Karpas-422 (cell line): ENCODE measurements at regions not wholly inside any gene's neighbourhood (a gene's known extent, or its start where the extent isn't known, plus 50 kb on each side); places are given as distances from the start of the nearest gene placed in this dataset.

ENCODE experiments used
- DNase-seq: peaks from one replicate; pipeline ENCODE4 v3.0.0-alpha.2; 2015
- H2AFZ ChIP-seq: fragments of 200-600 bp; sonication (generic); 2 replicates; pipeline ENCODE4 v1.6.1; 2014; ENCODE audit warnings: antibody characterized with exemption, low read length, mixed read lengths
- H3K27ac ChIP-seq: fragments of 200-600 bp; sonication (generic); 2 replicates; pipeline ENCODE4 v1.5.1; 2014; ENCODE audit warnings: mild to moderate bottlenecking, low read length, moderate library complexity
- H3K27me3 ChIP-seq: fragments of 200-600 bp; sonication (generic); 2 replicates; pipeline ENCODE4 v1.6.1; 2014; ENCODE audit warnings: low read length, mixed read lengths
- H3K36me3 ChIP-seq: fragments of 200-600 bp; sonication (generic); 2 replicates; pipeline ENCODE4 v1.6.1; 2014; ENCODE audit warnings: low read length, mixed read lengths; ENCODE audit not compliant: insufficient read depth
- H3K4me1 ChIP-seq: fragments of 200-600 bp; sonication (generic); 2 replicates; pipeline ENCODE4 v1.6.1; 2014; ENCODE audit warnings: mild to moderate bottlenecking, low read length, mixed read lengths
- H3K4me2 ChIP-seq: fragments of 200-600 bp; sonication (generic); 2 replicates; pipeline ENCODE4 v1.6.1; 2014; ENCODE audit warnings: low read length, low read depth, mild to moderate bottlenecking; ENCODE audit not compliant: poor library complexity, severe bottlenecking
- H3K4me3 ChIP-seq: fragments of 200-600 bp; sonication (generic); 2 replicates; pipeline ENCODE4 v1.5.1; 2014; ENCODE audit warnings: mild to moderate bottlenecking, antibody characterized with exemption, low read length, mixed read lengths
- H3K79me2 ChIP-seq: fragments of 200-600 bp; sonication (generic); 2 replicates; pipeline ENCODE4 v1.6.1; 2014; ENCODE audit warnings: mild to moderate bottlenecking, low read length, mixed read lengths
- H3K9ac ChIP-seq: fragments of 200-600 bp; sonication (generic); 2 replicates; pipeline ENCODE4 v1.6.0; 2014; ENCODE audit warnings: low read length
- H3K9me2 ChIP-seq: fragments of 200-600 bp; sonication (generic), shearing (Covaris generic); replicated peaks from 2 replicates; pipeline ENCODE4 v1.6.0; 2014; ENCODE audit warnings: mild to moderate bottlenecking, low read length, moderate library complexity; ENCODE audit not compliant: insufficient read depth
- H3K9me3 ChIP-seq: fragments of 300-700, 200-600 bp; sonication (generic); 2 replicates; pipeline ENCODE4 v1.6.1; 2014; ENCODE audit warnings: low read length, mixed read lengths
- H4K20me1 ChIP-seq: fragments of 200-600 bp; sonication (generic); 2 replicates; pipeline ENCODE4 v1.6.1; 2014; ENCODE audit warnings: mild to moderate bottlenecking, antibody characterized with exemption, low read length, low read depth; ENCODE audit not compliant: insufficient read depth

DNA sequence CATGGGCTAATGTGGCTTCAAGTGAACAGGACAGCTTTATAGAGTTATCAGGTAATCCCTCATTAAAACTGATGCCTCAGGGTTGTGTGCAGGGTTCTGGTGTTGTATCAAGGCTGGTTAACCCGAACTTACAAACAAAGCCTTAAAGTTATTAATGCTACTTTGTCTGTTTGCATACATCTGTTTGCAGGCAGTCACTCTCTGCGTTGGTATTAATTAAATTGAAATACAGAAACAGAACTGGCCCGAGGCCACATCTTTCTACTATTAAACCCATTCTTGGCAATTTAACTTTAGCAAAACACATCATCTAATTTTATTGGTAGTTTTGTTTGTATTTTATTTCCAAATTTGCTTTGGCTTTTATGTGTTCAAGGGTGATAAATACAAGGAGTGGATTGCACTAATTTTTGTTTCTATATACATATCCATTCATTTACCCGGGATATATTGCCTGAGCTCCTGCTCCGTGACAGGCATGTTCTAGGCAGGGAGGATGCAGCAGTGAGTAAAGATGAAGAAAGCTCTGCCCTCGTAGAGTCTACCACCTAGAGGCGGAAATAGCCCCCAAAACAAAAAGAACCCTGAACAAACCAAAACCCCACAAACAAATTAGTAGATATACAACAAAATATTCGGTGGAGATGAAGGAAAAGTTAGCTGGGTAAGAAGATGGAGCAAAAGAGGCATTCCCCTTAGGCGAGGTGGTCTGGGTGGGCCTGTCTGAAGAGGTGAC lies 164.2 kb downstream of the MACROH2A1 start:
- DNase-seq = no peak
- H3K9me2 ChIP-seq = no peaks in the 10 kb centered on the region
- no peaks in the 10 kb centered on the region for H3K36me3 ChIP-seq
- no peak overlapping the region for H2AFZ ChIP-seq
- no peak overlapping the region for H3K27ac ChIP-seq
- peaks cover 13% of the 10 kb centered on the region for H3K4me1 ChIP-seq
- H3K79me2 ChIP-seq = no peaks in the 10 kb centered on the region
- H3K27me3 ChIP-seq = no peaks in the 10 kb centered on the region
- H3K9ac ChIP-seq = no peak overlapping the region
- H3K4me3 ChIP-seq = no peak overlapping the region
- H3K9me3 ChIP-seq = no peaks in the 10 kb centered on the region
- H3K4me2 ChIP-seq = no peak overlapping the region
- peaks cover 16% of the 10 kb centered on the region; the same call in 1 of the 2 replicates for H4K20me1 ChIP-seq

DNA sequence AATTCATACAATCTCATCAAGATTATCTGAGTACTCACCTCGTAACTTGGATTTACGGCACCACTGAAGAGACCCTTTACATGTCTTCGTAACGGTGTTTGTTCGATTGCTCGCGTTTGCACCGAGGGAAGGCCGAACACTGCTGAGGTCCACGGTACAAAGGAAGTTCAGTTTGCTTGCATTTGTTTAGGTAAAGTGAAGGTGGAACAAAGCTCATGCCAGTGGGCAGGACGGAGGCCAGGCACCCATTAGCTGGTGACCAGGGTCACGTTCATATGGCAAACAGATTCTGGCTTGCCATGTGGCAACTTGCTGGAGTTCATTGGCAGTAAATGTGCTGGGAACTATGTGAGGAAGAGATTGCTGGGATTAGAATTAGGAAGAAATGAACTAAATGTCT lies 164.8 kb downstream of the MACROH2A1 start:
- Histone ChIP-seq H3K9me3 (no peaks in the 10 kb centered on the region), H3K9me2 (no peaks in the 10 kb centered on the region), H3K4me3 (no peak overlapping the region), H4K20me1 (peaks cover 16% of the 10 kb centered on the region; the same call in 1 of the 2 replicates), H3K4me1 (peaks cover 12% of the 10 kb centered on the region), H3K4me2 (no peak overlapping the region), H3K27ac (no peak overlapping the region), H3K79me2 (no peaks in the 10 kb centered on the region), H2AFZ (no peak overlapping the region), H3K36me3 (no peaks in the 10 kb centered on the region), H3K27me3 (no peaks in the 10 kb centered on the region), H3K9ac (no peak overlapping the region)
- no peak for DNase-seq

DNA sequence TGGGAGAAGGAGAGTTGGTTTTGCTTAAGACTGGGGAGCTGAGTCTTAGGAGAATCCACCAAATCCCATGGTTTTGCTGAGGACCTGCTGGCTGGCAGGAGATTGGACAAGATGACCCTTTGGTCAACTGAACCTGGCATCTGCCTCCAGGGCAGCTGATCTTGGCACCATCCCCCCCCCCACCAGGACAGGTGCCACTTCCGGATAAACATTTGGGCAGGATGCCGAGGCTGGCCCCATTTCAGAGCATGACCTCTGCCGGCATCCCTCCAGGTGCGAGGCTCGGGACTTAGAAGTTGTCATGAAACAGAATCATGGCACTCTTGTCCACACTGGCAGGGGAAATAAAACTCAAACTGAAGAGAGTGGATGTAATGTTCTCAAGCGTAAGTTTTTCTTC lies 165.6 kb downstream of the MACROH2A1 start:
- H3K36me3 ChIP-seq = no peaks in the 10 kb centered on the region
- no peaks in the 10 kb centered on the region for H3K9me2 ChIP-seq
- no peak overlapping the region for H3K27ac ChIP-seq
- H4K20me1 ChIP-seq = peaks cover 14% of the 10 kb centered on the region; the same call in 1 of the 2 replicates
- DNase-seq = no peak
- no peak overlapping the region for H3K4me2 ChIP-seq
- no peaks in the 10 kb centered on the region for H3K27me3 ChIP-seq
- no peak overlapping the region for H3K9ac ChIP-seq
- no peak overlapping the region for H3K4me3 ChIP-seq
- H3K79me2 ChIP-seq = no peaks in the 10 kb centered on the region
- no peak overlapping the region for H2AFZ ChIP-seq
- H3K4me1 ChIP-seq = peaks cover 12% of the 10 kb centered on the region
- H3K9me3 ChIP-seq = no peaks in the 10 kb centered on the region

DNA sequence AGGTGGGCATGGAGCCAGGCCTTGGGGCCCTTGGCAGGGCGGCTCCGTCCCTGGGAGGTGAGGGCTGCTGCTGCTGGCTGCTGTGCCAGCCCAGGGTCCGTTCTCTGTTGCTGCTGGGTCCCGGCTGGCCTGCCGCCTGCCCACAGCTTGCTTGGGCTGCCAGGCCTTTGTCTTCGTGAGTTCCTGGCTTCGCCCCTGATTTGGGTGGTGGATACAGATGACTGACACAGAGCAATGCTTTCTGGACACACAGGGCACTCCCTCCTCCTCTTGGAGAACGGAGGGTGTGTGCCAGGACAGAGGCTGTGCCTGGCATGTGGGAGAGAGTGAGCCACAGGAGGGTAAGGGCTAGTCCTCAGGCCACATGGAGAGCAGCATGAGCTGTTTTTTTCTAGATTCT lies 166.1 kb downstream of the MACROH2A1 start:
- no peaks in the 10 kb centered on the region for H3K9me3 ChIP-seq
- no peak overlapping the region for H3K9ac ChIP-seq
- no peaks in the 10 kb centered on the region for H3K79me2 ChIP-seq
- no peaks in the 10 kb centered on the region for H3K36me3 ChIP-seq
- H3K27me3 ChIP-seq = no peaks in the 10 kb centered on the region
- no peak overlapping the region for H2AFZ ChIP-seq
- DNase-seq = no peak
- H3K9me2 ChIP-seq = no peaks in the 10 kb centered on the region
- no peak overlapping the region for H3K4me2 ChIP-seq
- no peak overlapping the region for H3K27ac ChIP-seq
- peaks cover 12% of the 10 kb centered on the region for H3K4me1 ChIP-seq
- peaks cover 15% of the 10 kb centered on the region; the same call in 1 of the 2 replicates for H4K20me1 ChIP-seq
- no peak overlapping the region for H3K4me3 ChIP-seq

DNA sequence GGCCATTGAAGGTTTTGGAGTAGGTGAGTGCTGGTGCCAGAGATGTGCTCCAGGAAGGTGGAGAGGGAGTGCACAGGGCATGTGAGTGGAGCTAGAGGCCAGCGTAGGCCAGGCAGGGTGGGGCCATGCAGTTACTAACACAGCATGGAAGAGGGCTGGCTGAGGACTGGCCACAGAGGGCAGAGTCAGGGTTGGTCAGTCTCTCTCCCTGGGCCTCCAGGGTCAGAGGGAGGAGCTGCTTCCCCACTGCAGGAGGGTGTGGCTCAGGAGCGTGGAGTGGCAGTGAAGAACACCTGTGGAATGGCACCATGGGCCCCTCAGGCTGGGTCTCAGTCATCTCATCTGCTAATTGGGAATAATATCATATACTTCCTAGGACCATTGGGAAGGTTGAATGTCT lies 167.7 kb downstream of the MACROH2A1 start:
- Histone ChIP-seq H3K36me3 (no peaks in the 10 kb centered on the region), H2AFZ (no peak overlapping the region), H4K20me1 (peaks cover 26% of the 10 kb centered on the region; the same call in 1 of the 2 replicates), H3K9ac (no peak overlapping the region), H3K4me2 (no peak overlapping the region), H3K4me1 (peaks cover 15% of the 10 kb centered on the region), H3K9me3 (no peaks in the 10 kb centered on the region), H3K27ac (no peak overlapping the region), H3K9me2 (no peaks in the 10 kb centered on the region), H3K79me2 (no peaks in the 10 kb centered on the region), H3K4me3 (no peak overlapping the region), H3K27me3 (no peaks in the 10 kb centered on the region)
- no peak for DNase-seq

DNA sequence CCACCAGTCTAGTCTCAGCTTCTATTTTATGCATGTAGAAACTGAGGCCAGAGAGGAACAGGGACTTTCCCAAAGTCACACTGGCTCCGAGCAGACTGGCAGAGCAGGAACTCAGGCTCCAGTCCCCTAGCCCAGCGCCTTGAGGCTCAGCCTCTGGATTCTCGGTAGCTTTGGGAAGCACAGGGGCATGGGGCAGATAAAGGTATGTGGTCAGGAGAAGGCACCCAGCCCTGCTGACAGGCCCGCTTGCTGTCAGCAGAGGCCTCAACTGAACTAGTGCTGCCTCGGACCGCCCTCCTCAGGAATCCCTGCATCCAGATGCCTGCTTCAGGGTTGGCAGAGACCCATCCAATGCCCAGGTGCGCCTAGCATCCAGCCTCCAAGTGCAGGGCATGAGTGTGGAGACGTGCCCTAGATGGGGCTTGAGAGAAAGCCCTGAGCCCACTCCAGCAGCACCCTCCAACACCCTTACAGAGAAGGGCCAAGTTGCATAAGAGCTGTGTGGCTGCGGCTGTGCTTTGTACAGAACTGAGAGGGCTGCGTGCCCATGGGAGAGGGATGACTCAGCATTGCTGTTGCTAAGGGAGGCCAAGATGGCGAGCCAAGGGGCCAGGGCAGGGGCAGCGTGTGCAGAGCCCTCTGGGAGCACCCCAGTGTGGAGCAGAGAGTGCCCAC lies 168.6 kb downstream of the MACROH2A1 start:
- Histone ChIP-seq H3K4me3 (no peak overlapping the region), H3K9me3 (no peaks in the 10 kb centered on the region), H3K27ac (no peak overlapping the region), H3K27me3 (no peaks in the 10 kb centered on the region), H3K9ac (no peak overlapping the region), H3K4me1 (peaks cover 15% of the 10 kb centered on the region), H3K4me2 (no peak overlapping the region), H3K36me3 (no peaks in the 10 kb centered on the region), H3K9me2 (no peaks in the 10 kb centered on the region), H2AFZ (no peak overlapping the region), H4K20me1 (peaks cover 20% of the 10 kb centered on the region; the same call in 1 of the 2 replicates), H3K79me2 (no peaks in the 10 kb centered on the region)
- DNase-seq = peak; percentile 61

DNA sequence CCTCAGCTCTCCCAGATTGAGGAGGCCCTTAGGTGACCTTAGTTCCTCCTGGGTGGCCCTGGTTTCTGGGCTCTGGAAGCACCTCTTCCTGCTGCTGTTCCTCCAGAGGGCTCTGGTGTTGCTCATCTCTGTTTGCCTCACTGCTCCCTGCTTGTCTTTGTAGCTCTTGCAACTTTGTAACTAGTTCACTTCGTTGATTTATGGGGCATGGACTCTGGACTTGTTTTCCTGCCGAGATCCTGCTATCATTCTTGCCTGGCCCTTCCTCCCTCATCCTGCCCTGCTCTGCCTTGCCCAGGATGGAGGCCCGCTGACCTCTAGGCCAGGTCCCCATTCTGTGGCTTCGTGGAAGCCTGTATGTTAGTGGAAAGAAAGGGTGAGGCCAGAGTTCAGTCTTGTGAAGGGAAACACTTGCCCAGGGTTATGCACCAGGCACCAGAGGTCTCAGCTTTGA lies 169.3 kb downstream of the MACROH2A1 start:
- Histone ChIP-seq H3K27ac (no peak overlapping the region), H3K9ac (no peak overlapping the region), H3K9me3 (no peaks in the 10 kb centered on the region), H3K9me2 (no peaks in the 10 kb centered on the region), H2AFZ (no peak overlapping the region), H3K27me3 (no peaks in the 10 kb centered on the region), H3K4me2 (no peak overlapping the region), H3K4me1 (peaks cover 18% of the 10 kb centered on the region), H4K20me1 (peaks cover 17% of the 10 kb centered on the region; the same call in 1 of the 2 replicates), H3K36me3 (no peaks in the 10 kb centered on the region), H3K79me2 (no peaks in the 10 kb centered on the region), H3K4me3 (no peak overlapping the region)
- no peak for DNase-seq

DNA sequence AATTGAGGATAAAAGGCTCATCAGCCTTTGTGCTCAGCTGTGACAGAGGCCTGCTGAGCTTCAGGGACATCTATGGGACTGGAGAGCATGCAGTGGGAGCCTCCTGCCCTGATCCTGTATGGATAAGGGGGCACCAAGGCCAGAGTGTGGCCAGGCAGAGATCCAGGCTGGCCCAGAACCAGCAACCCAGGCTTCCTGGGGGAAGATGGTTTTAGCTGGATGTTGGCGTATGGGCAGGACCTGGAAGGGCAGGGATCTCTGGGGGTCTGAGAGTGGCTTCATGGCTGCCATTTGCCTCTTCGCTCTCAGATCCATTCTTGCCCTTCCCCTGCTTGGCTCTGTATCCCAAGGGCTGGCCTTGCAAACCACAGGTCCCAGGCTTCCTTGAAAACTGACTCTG lies 169.9 kb downstream of the MACROH2A1 start:
- peaks cover 24% of the 10 kb centered on the region for H3K4me1 ChIP-seq
- no peaks in the 10 kb centered on the region for H3K27me3 ChIP-seq
- no peak for DNase-seq
- H4K20me1 ChIP-seq = peaks cover 23% of the 10 kb centered on the region; the same call in 1 of the 2 replicates
- no peaks in the 10 kb centered on the region for H3K36me3 ChIP-seq
- no peak overlapping the region for H3K4me2 ChIP-seq
- H3K27ac ChIP-seq = no peak overlapping the region
- no peaks in the 10 kb centered on the region for H3K79me2 ChIP-seq
- H3K9me3 ChIP-seq = no peaks in the 10 kb centered on the region
- H3K9ac ChIP-seq = no peak overlapping the region
- H3K4me3 ChIP-seq = no peak overlapping the region
- no peak overlapping the region for H2AFZ ChIP-seq
- H3K9me2 ChIP-seq = no peaks in the 10 kb centered on the region
